DOHH2 (cell line): ENCODE measurements at regions not wholly inside any gene's neighbourhood (a gene's known extent, or its start where the extent isn't known, plus 50 kb on each side); places are given as distances from the start of the nearest gene placed in this dataset.

ENCODE experiments used
- EZH2phosphoT487 ChIP-seq: fragments of 200-600 bp; sonication (generic); IDR thresholded peaks from 2 replicates; pipeline ENCODE4 v1.6.1; 2017; ENCODE audit warnings: borderline replicate concordance, mild to moderate bottlenecking, antibody characterized with exemption, low read length, moderate library complexity, mixed read lengths
- TF ChIP-seq, protein P1 (sequence below): fragments of 200-600 bp; sonication (generic); IDR thresholded peaks from one replicate; pipeline ENCODE4 v1.5.1; 2014; ENCODE audit warnings: antibody characterized with exemption, mild to moderate bottlenecking, low read depth, low read length; ENCODE audit not compliant: poor library complexity, severe bottlenecking

DNA sequence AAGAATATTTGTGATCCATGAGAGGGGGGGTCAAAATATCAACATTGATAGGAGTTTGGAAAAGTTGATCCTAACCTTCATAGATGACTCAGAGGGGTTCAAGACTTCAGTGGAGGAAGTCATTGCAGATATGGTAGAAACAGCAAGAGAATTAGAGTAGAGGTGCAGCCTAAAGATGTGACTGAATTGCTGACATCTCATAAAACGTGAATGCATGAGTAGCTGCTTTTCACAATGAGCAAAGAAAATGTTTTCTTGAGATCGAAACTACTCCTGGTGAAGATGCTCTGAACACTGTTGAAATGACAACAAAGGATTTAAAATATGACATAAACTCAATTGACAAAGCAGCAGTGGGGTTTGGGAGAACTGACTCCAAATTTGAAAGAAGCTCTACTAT lies 700.7 kb upstream of the FZD8 start:
- TF ChIP-seq, protein P1, sequence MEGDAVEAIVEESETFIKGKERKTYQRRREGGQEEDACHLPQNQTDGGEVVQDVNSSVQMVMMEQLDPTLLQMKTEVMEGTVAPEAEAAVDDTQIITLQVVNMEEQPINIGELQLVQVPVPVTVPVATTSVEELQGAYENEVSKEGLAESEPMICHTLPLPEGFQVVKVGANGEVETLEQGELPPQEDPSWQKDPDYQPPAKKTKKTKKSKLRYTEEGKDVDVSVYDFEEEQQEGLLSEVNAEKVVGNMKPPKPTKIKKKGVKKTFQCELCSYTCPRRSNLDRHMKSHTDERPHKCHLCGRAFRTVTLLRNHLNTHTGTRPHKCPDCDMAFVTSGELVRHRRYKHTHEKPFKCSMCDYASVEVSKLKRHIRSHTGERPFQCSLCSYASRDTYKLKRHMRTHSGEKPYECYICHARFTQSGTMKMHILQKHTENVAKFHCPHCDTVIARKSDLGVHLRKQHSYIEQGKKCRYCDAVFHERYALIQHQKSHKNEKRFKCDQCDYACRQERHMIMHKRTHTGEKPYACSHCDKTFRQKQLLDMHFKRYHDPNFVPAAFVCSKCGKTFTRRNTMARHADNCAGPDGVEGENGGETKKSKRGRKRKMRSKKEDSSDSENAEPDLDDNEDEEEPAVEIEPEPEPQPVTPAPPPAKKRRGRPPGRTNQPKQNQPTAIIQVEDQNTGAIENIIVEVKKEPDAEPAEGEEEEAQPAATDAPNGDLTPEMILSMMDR = no peak
- TF ChIP-seq EZH2phosphoT487 = no peak
